ENCODE measurements at regions not wholly inside any gene's neighbourhood (a gene's known extent, or its start where the extent isn't known, plus 50 kb on each side); places are given as distances from the start of the nearest gene placed in this dataset.

GRCh38 chr6:6885521-6886170 lies 222.1 kb upstream of the RREB1 start:
- Mint-ChIP-seq H3K27ac (no peak overlapping the region), H3K27me3 (ENCODE audit: low read depth) (no peaks in the 10 kb centered on the region), H3K4me3 (ENCODE audit: low read depth) (no peak overlapping the region), H3K9me3 (no peaks in the 10 kb centered on the region), H3K36me3 (ENCODE audit: low read depth) (no peaks in the 10 kb centered on the region), H3K4me1 (ENCODE audit: low read depth) (no peaks in the 10 kb centered on the region)
- DNase-seq (ENCODE audit: low spot score) = no peak
- intact Hi-C loops (cut with micrococcal nuclease) = no loop called here

DNA sequence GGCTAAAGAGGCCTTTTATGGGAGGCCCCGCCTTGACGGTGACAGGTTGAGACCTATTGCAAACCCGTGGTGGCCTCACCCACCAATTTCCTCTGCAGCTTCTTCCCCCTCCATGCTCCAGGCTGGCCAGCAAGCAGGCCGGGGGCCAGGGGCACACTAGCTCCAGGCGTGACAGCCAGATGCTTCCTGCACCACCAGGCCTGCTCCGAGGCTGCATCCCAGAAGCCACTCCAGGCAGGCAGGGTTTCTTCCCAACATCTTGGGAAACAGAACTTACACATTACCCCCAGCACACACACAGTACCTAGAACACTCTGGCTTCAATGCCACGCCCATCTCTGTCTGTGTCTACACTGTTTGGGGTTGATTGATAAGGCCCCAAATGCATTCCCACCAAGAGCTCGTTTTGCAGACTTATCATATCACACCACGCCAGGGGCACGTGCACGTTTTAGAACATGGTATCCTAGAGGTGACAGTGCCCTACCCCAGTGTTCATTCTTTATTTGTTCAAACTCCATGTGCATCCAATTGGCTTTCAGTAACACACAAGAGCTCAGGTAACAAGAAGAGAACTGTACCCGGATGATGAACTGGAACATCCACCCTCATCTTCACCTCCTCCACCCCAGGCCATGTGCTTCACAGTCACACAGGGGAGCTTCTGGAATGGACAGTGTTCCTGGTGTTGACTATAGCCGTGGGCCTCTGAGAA lies 221.4 kb upstream of the RREB1 start:
- intact Hi-C loops (cut with micrococcal nuclease) = no loop called here
- Mint-ChIP-seq H3K9me3 (no peaks in the 10 kb centered on the region), H3K36me3 (ENCODE audit: low read depth) (no peaks in the 10 kb centered on the region), H3K4me3 (ENCODE audit: low read depth) (no peak overlapping the region), H3K27me3 (ENCODE audit: low read depth) (no peaks in the 10 kb centered on the region), H3K27ac (no peak overlapping the region), H3K4me1 (ENCODE audit: low read depth) (no peaks in the 10 kb centered on the region)
- no peak for DNase-seq (ENCODE audit: low spot score)

DNA sequence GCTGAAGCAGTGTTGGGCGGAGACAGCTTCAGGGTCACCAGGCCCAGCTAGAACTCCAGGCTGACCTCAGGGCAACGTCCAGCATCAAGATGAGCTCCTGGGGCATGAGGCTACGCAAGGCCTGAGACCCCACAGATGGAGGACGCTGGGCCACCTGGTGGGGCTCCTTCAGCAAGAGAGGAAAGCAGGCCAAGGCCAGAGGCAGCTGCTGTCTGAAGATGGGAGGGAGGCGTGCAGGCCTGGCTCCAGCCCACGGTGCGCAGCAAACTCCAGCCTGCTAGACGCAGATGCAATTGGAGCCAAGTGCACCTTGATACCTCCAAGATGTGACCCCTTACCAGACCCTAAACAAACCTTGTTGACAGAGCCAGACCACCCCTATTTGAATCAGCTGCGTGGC lies 220.9 kb upstream of the RREB1 start:
- H3K4me1 Mint-ChIP-seq (ENCODE audit: low read depth) = peaks cover 2% of the 10 kb centered on the region
- intact Hi-C loops (cut with micrococcal nuclease) = no loop called here
- no peaks in the 10 kb centered on the region for H3K9me3 Mint-ChIP-seq
- H3K27ac Mint-ChIP-seq = no peak overlapping the region
- no peak overlapping the region for H3K4me3 Mint-ChIP-seq (ENCODE audit: low read depth)
- DNase-seq (ENCODE audit: low spot score) = no peak
- H3K36me3 Mint-ChIP-seq (ENCODE audit: low read depth) = no peaks in the 10 kb centered on the region
- no peaks in the 10 kb centered on the region for H3K27me3 Mint-ChIP-seq (ENCODE audit: low read depth)

DNA sequence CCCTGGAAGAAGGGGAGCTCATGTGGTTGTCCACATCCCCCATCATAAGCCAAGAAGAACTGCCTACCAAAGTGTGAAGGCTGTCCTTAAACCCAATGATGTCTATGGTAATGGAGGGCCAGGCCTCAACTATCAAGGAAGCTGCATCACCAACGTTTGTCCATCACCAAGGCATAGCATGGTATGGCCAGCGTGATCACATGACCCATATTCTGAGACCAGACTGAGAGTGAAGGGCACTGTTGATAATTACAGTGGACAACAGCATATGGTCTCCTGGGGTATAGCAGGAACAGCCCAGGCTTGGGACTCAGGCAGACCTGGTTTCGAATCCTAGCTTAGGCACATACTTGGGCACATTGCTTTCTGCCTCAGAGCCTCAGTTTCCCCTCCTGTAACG lies 218.2 kb upstream of the RREB1 start:
- Mint-ChIP-seq H3K4me1 (ENCODE audit: low read depth) (peaks cover 2% of the 10 kb centered on the region), H3K36me3 (ENCODE audit: low read depth) (no peaks in the 10 kb centered on the region), H3K27me3 (ENCODE audit: low read depth) (no peaks in the 10 kb centered on the region), H3K4me3 (ENCODE audit: low read depth) (no peak overlapping the region), H3K27ac (no peak overlapping the region), H3K9me3 (no peaks in the 10 kb centered on the region)
- no peak for DNase-seq (ENCODE audit: low spot score)
- intact Hi-C loops (cut with micrococcal nuclease) = no loop called here

DNA sequence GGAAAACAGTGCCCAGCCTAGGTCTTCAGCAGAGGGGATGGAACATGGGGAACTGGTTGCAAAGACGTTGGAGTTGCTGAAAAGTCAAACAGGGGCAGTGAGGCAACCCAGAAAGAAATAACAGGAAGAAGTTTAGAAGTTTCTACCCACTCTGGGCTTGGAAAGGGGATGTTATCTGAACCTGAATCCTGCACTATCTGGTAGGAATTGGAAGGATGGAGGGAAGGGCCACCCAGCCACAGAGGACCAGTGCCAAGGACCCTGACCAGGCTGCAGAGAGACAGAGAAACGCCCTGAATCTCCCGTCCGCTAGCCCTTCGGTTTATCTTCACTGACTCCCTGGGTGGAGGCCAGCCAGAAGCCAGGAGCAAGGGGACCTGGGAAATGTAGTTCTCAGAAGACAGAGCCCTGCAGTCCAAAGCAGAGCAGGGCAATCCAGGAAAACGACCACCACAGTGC lies 217.3 kb upstream of the RREB1 start:
- no peak for DNase-seq (ENCODE audit: low spot score)
- intact Hi-C loops (cut with micrococcal nuclease) = no loop called here
- H3K4me3 Mint-ChIP-seq (ENCODE audit: low read depth) = no peak overlapping the region
- H3K9me3 Mint-ChIP-seq = no peaks in the 10 kb centered on the region
- H3K27ac Mint-ChIP-seq = no peak overlapping the region
- peaks cover 2% of the 10 kb centered on the region for H3K4me1 Mint-ChIP-seq (ENCODE audit: low read depth)
- no peaks in the 10 kb centered on the region for H3K27me3 Mint-ChIP-seq (ENCODE audit: low read depth)
- no peaks in the 10 kb centered on the region for H3K36me3 Mint-ChIP-seq (ENCODE audit: low read depth)

GRCh38 chr6:6891125-6891721 lies 216.5 kb upstream of the RREB1 start:
- Mint-ChIP-seq H3K27ac (no peak overlapping the region), H3K4me1 (ENCODE audit: low read depth) (peaks cover 2% of the 10 kb centered on the region), H3K27me3 (ENCODE audit: low read depth) (peaks cover 4% of the 10 kb centered on the region), H3K4me3 (ENCODE audit: low read depth) (no peak overlapping the region), H3K9me3 (no peaks in the 10 kb centered on the region), H3K36me3 (ENCODE audit: low read depth) (no peaks in the 10 kb centered on the region)
- intact Hi-C loops (cut with micrococcal nuclease) = no loop called here
- no peak for DNase-seq (ENCODE audit: low spot score)

DNA sequence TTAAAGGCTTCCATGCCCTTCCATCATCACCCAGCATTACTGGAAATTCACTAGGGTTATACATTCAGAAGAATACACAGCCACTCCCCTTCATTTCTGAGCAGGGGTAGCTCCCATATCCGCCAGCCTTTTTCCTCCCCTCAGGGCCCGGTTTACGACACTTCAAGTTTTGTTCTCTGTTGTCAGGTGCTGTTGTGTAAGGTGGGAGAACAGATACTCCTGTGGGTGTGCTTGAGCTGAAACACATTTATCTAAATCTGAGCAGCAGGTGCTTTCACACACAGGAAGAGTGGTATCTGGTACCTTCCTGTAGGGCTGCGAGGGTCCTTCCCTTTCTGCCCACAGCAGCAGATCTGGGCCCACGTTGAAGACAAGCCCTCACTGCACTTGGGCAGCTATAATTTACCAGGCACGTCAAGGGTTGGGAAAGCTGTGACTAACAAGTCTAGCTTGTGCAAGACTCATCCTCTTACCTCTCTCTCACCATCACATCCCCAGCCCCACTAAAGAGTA lies 215.8 kb upstream of the RREB1 start:
- Mint-ChIP-seq H3K9me3 (no peaks in the 10 kb centered on the region), H3K4me3 (ENCODE audit: low read depth) (no peak overlapping the region), H3K27ac (no peak overlapping the region), H3K36me3 (ENCODE audit: low read depth) (no peaks in the 10 kb centered on the region), H3K27me3 (ENCODE audit: low read depth) (peaks cover 7% of the 10 kb centered on the region), H3K4me1 (ENCODE audit: low read depth) (peaks cover 2% of the 10 kb centered on the region)
- no peak for DNase-seq (ENCODE audit: low spot score)
- intact Hi-C loops (cut with micrococcal nuclease) = no loop called here

DNA sequence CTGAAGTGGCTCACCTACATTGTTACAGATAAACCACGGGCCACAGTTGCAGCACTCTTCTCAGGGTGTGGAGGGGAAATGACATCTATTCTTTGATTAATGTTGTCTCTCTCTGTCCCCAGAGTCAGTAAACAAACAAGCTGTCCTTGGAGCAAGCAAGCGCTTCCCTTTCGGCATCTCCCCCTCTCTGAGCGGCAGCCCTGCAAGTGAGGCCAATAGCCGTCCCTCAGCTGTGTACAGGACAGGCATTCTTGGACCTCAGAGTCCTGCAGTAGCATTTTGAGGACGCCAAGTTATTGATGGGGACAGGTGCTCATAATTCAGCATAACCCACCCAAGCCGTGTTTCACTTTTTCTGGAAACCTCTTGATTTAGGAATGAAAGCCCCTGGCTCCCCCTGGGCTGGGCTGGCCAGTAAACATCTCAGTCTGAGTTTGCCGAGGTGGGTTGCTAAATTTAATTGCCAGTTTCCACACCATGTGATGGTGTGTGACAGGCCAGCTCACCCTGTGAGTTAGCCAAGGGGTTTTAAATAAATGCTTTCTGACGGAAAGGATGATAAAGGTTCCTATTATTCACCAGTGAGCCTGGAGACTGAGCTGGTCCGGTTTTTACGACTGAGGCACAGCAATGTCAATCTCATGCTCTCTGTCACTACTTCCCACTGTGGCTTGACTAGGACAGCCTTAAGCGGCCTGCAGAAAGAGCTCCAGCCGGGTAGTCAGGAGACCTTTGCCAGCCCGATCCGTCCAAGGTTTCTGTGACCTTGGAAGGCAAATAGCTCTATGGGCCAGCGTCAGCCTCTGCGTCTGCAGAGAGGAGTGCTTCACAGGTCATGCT lies 214.8 kb upstream of the RREB1 start:
- H3K4me1 Mint-ChIP-seq (ENCODE audit: low read depth) = peaks cover 2% of the 10 kb centered on the region
- no peaks in the 10 kb centered on the region for H3K36me3 Mint-ChIP-seq (ENCODE audit: low read depth)
- no peaks in the 10 kb centered on the region for H3K9me3 Mint-ChIP-seq
- DNase-seq (ENCODE audit: low spot score) = no peak
- H3K4me3 Mint-ChIP-seq (ENCODE audit: low read depth) = no peak overlapping the region
- intact Hi-C loops (cut with micrococcal nuclease) = no loop called here
- H3K27ac Mint-ChIP-seq = no peak overlapping the region
- peaks cover 12% of the 10 kb centered on the region for H3K27me3 Mint-ChIP-seq (ENCODE audit: low read depth)

DNA sequence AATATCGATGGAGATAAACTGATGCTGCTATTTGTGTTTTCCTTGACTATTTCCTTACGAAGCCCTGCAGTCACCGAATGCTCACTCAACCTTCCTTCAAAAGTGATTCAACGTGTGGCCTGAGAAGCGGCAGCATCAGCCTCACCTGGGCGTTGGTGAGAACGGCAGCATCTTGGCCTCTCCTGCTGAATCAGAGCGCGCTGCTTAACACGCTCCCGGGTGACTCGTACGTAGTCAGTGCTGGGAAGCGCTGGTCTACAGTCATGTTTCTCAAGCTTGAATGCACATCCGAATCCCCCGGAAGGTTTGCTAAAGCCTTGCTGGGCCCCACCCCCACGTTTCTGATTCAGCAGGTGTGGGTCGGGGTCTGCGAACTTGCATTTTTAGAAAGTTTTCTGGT lies 214.1 kb upstream of the RREB1 start:
- H3K4me3 Mint-ChIP-seq (ENCODE audit: low read depth) = no peak overlapping the region
- no peaks in the 10 kb centered on the region for H3K9me3 Mint-ChIP-seq
- no peak for DNase-seq (ENCODE audit: low spot score)
- H3K27ac Mint-ChIP-seq = no peak overlapping the region
- no peaks in the 10 kb centered on the region for H3K36me3 Mint-ChIP-seq (ENCODE audit: low read depth)
- intact Hi-C loops (cut with micrococcal nuclease) = no loop called here
- peaks cover 15% of the 10 kb centered on the region for H3K27me3 Mint-ChIP-seq (ENCODE audit: low read depth)
- H3K4me1 Mint-ChIP-seq (ENCODE audit: low read depth) = peaks cover 2% of the 10 kb centered on the region

GRCh38 chr6:6895929-6896328 lies 211.8 kb upstream of the RREB1 start:
- Mint-ChIP-seq H3K27ac (no peak overlapping the region), H3K4me3 (ENCODE audit: low read depth) (no peak overlapping the region), H3K36me3 (ENCODE audit: low read depth) (no peaks in the 10 kb centered on the region), H3K9me3 (no peaks in the 10 kb centered on the region), H3K27me3 (ENCODE audit: low read depth) (peaks cover 21% of the 10 kb centered on the region), H3K4me1 (ENCODE audit: low read depth) (peaks cover 2% of the 10 kb centered on the region)
- intact Hi-C loops (cut with micrococcal nuclease) = no loop called here
- no peak for DNase-seq (ENCODE audit: low spot score)

DNA sequence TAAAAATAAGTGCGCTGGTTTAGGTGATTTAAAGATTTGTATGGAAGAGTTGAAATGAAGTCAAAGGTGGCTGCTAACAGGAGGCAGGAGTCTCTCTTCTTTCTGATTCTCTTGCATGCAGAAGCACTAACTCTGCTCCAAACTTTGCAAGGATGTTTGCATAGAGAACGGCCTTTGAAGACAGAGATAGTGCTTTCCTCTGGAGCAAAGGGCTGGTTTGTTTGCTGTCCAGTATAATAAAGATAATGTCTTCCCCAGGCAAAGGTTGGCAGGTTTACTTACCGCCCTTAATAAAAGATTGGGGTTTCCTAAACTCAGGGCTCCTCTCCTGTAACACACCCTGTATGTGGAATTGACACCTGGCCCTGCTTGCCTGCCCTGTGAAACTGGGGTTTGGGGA lies 210.6 kb upstream of the RREB1 start:
- Mint-ChIP-seq H3K27me3 (ENCODE audit: low read depth) (peaks cover 25% of the 10 kb centered on the region), H3K4me1 (ENCODE audit: low read depth) (no peaks in the 10 kb centered on the region), H3K36me3 (ENCODE audit: low read depth) (no peaks in the 10 kb centered on the region), H3K4me3 (ENCODE audit: low read depth) (no peak overlapping the region), H3K9me3 (no peaks in the 10 kb centered on the region), H3K27ac (no peak overlapping the region)
- intact Hi-C loops (cut with micrococcal nuclease) = no loop called here
- DNase-seq (ENCODE audit: low spot score) = no peak

DNA sequence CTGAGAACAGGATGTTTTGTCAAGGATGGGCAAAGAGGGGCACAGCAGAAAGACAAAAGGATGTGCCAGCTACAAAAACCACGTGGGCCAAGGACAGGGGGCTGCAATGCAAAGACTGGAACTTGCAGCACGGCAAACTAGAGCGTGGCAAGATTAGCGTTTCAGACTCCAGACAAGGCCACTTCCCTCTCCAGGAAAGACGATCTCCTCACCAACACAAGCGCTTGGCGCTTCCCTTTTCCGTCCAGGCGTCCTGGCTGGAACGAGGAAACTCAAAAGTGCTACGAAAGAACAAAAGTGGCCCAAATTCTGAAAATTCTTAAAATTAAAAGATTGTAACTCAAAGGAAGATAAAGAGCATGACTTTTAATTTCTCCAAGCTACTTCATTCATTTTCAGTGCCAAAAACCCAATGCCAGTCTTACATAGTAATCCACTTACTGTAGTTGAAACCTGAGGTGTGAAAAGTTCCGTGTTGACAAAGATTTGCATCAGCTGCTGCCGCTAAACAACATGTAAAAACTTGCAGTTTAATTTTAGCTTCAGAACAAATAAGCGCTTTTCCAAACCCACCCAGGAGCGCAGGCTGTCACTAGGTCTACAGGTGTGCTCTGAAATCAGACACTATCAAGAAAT lies 207.1 kb upstream of the RREB1 start:
- H3K36me3 Mint-ChIP-seq (ENCODE audit: low read depth) = no peaks in the 10 kb centered on the region
- intact Hi-C loops (cut with micrococcal nuclease) = no loop called here
- H3K27ac Mint-ChIP-seq = no peak overlapping the region
- H3K27me3 Mint-ChIP-seq (ENCODE audit: low read depth) = peaks cover 37% of the 10 kb centered on the region
- no peak overlapping the region for H3K4me3 Mint-ChIP-seq (ENCODE audit: low read depth)
- no peaks in the 10 kb centered on the region for H3K4me1 Mint-ChIP-seq (ENCODE audit: low read depth)
- H3K9me3 Mint-ChIP-seq = no peaks in the 10 kb centered on the region
- DNase-seq (ENCODE audit: low spot score) = no peak
